Lower leg skin (tissue), 4 donors: ENCODE measurements at regions not wholly inside any gene's neighbourhood (a gene's known extent, or its start where the extent isn't known, plus 50 kb on each side); places are given as distances from the start of the nearest gene placed in this dataset.
A peak's percentile ranks its signal among the peaks of the same experiment; 100 is the strongest.

Experiments
- DNase-seq, 2 donors: peaks; one replicate each; pipeline ENCODE4 v3.0.0-alpha.2; 2019; ENCODE audit warnings: low spot score in 2 of 2
- H3K4me3 ChIP-seq: fragments of 200-600 bp; sonication (generic); 2 replicates; pipeline ENCODE4 v1.5.1; 2017; ENCODE audit warnings: mild to moderate bottlenecking, low read depth; ENCODE audit not compliant: poor library complexity, severe bottlenecking
- CTCF ChIP-seq, 3 donors: fragments of 450-650 bp; IDR thresholded peaks; one replicate each; pipeline ENCODE4 v1.5.1; 2016; ENCODE audit warnings: antibody characterized with exemption in 3 of 3, mild to moderate bottlenecking in 3 of 3, moderate library complexity in 2 of 3
- POLR2A ChIP-seq, 2 donors: fragments of 450-650 bp; IDR thresholded peaks; one replicate each; pipeline ENCODE4 v1.6.1; 2016 to 2017; ENCODE audit warnings: antibody characterized with exemption in 2 of 2, mild to moderate bottlenecking in 1 of 2, moderate library complexity in 1 of 2
- WGBS, 2 donors: methylation state at CpG; one replicate each; pipeline ENCODE4 v1.1.5; 2018; 5-methylcytosine and 5-hydroxymethylcytosine counted together
- intact Hi-C: fragments of 100-400 bp; cut with DNase I; formaldehyde crosslinking; loops from one replicate; pipeline ENCODE4 v1.15.0; 2023; ENCODE audit warnings: low total_unique reads

GRCh38 chr11:123247496-123247799, 52.4 kb upstream of the CLMP start:
- intact Hi-C loops = loop anchor here (5.0 kb wide), 1 partner anchor 135 kb away; no protein-coding TSS in a partner anchor
- no peak overlapping the region for H3K4me3 ChIP-seq
- no peak for TF ChIP-seq CTCF (IDR thresholded peaks at IDR 0.05)
- no peak for TF ChIP-seq POLR2A (IDR thresholded peaks at IDR 0.05)
- 62 to 69% methylated on average over 3 of the region's 3 CpGs for WGBS, 2 donors
- no peak for DNase-seq

- WGBS, 2 donors = 16% methylated on average over 13 of the region's 13 CpGs
- intact Hi-C loops = loop anchor here (5.0 kb wide), 1 partner anchor 135 kb away; no protein-coding TSS in a partner anchor
- TF ChIP-seq POLR2A (IDR thresholded peaks at IDR 0.05) (no peak), CTCF (IDR thresholded peaks at IDR 0.05) (peak in 1 of 3 donors; percentile 73)
- peak; percentile 58 to 94 for DNase-seq
- H3K4me3 ChIP-seq = no peak overlapping the region
Measured at GRCh38 chr11:123246749-123247495, 51.9 kb upstream of the CLMP start.

GRCh38 chr11:123245567-123245966, 50.5 kb upstream of the CLMP start:
- intact Hi-C loops = loop anchor here (5.0 kb wide), 1 partner anchor 133 kb away; no protein-coding TSS in a partner anchor
- TF ChIP-seq POLR2A (IDR thresholded peaks at IDR 0.05) = no peak
- TF ChIP-seq CTCF (IDR thresholded peaks at IDR 0.05) = no peak
- WGBS, 2 donors = 90 to 95% methylated on average over 6 of the region's 6 CpGs
- DNase-seq = no peak
- H3K4me3 ChIP-seq = no peak overlapping the region
